GM12878 (cell line): ENCODE measurements at regions not wholly inside any gene's neighbourhood (a gene's known extent, or its start where the extent isn't known, plus 50 kb on each side); places are given as distances from the start of the nearest gene placed in this dataset.

ENCODE experiments used
- BCLAF1 ChIP-seq: fragments of 450-650 bp; IDR thresholded peaks from 2 replicates; pipeline ENCODE4 v1.6.1; 2017; ENCODE audit warnings: antibody characterized with exemption, mild to moderate bottlenecking, moderate library complexity
- CREB1 ChIP-seq: IDR thresholded peaks from 2 replicates; pipeline ENCODE4 v1.6.1; 2012; ENCODE audit warnings: low read depth, mild to moderate bottlenecking, inconsistent platforms
- FOXM1 ChIP-seq: IDR thresholded peaks from 2 replicates; pipeline ENCODE4 v1.6.1; 2012; ENCODE audit warnings: low read depth, mild to moderate bottlenecking, inconsistent platforms, low read length, moderate library complexity
- POLR2A ChIP-seq: IDR thresholded peaks from 2 replicates; pipeline ENCODE4 v1.6.1; 2011; ENCODE audit warnings: low read depth, mild to moderate bottlenecking, low read length
- POLR2AphosphoS5 ChIP-seq: IDR thresholded peaks from 2 replicates; pipeline ENCODE4 v1.6.1; 2011; ENCODE audit warnings: mild to moderate bottlenecking, low read length, inconsistent platforms
- RAD21 ChIP-seq: IDR thresholded peaks from 2 replicates; pipeline ENCODE4 v1.6.1; 2011; ENCODE audit warnings: mild to moderate bottlenecking, low read depth, low read length, moderate library complexity; ENCODE audit not compliant: insufficient read depth
- SP1 ChIP-seq: IDR thresholded peaks from one replicate; pipeline ENCODE4 v1.6.1; 2011; ENCODE audit warnings: low read depth, low read length
- SREBF2 ChIP-seq: IDR thresholded peaks from 2 replicates; pipeline ENCODE4 v1.6.1; 2012; ENCODE audit warnings: mild to moderate bottlenecking, low read length
- SRF ChIP-seq, 2 experiments: IDR thresholded peaks; 2 replicates each; pipeline ENCODE4 v1.6.1; 2011; ENCODE audit warnings: low read depth in 2 of 2, low read length in 2 of 2, mild to moderate bottlenecking in 1 of 2, moderate library complexity in 1 of 2
- ZBTB11 ChIP-seq: fragments of 450-650 bp; formaldehyde crosslinking; IDR thresholded peaks from 2 replicates; pipeline ENCODE4 v1.5.0; 2022; ENCODE audit warnings: mild to moderate bottlenecking, missing genetic modification characterization
- ZNF274 ChIP-seq: IDR thresholded peaks from one replicate; pipeline ENCODE4 v1.8.0; 2011; ENCODE audit not compliant: insufficient read length, insufficient read depth
- TF ChIP-seq, protein P1 (sequence below), 3 experiments: IDR thresholded peaks in 2 of 3; conservative IDR thresholded peaks in 1 of 3; 2 replicates each; pipeline ENCODE4 v1.5.1; 2011; ENCODE audit warnings: low read depth in 3 of 3, low read length in 3 of 3, mild to moderate bottlenecking in 3 of 3, control low read depth in 2 of 3, moderate library complexity in 2 of 3, inconsistent platforms in 1 of 3, mixed read lengths in 1 of 3; ENCODE audit not compliant: control insufficient read depth in 2 of 3, insufficient read depth in 1 of 3; ENCODE audit errors: extremely low read depth in 1 of 3

DNA sequence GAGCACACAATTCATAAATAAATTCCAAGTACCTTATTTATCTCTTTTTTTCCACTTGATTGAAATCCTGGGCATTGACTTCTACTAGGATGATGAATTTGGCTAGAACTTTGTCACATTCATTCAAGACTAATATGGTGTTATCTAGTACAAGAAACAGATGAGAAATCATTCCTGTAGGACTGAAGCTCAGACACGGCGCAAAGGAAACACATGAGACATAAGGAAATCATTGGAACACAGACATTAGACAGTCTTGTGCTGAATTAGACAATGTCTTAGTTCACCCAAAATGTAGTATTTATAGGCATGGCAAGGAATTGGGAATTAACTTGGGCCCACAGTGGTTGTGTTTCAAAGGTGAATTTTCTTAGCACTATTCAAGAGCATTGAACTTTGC lies 305.7 kb downstream of the SETD4 start:
- TF ChIP-seq POLR2AphosphoS5, result no peak
- no peak for TF ChIP-seq SRF (IDR thresholded peaks at IDR 0.05; ENCODE audit: low read depth in 2 of 2, low read length in 2 of 2)
- no peak for TF ChIP-seq ZNF274
- no peak for TF ChIP-seq CREB1
- no peak for TF ChIP-seq RAD21
- TF ChIP-seq SP1, result no peak
- TF ChIP-seq SREBF2, result no peak
- TF ChIP-seq, protein P1, sequence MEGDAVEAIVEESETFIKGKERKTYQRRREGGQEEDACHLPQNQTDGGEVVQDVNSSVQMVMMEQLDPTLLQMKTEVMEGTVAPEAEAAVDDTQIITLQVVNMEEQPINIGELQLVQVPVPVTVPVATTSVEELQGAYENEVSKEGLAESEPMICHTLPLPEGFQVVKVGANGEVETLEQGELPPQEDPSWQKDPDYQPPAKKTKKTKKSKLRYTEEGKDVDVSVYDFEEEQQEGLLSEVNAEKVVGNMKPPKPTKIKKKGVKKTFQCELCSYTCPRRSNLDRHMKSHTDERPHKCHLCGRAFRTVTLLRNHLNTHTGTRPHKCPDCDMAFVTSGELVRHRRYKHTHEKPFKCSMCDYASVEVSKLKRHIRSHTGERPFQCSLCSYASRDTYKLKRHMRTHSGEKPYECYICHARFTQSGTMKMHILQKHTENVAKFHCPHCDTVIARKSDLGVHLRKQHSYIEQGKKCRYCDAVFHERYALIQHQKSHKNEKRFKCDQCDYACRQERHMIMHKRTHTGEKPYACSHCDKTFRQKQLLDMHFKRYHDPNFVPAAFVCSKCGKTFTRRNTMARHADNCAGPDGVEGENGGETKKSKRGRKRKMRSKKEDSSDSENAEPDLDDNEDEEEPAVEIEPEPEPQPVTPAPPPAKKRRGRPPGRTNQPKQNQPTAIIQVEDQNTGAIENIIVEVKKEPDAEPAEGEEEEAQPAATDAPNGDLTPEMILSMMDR (IDR thresholded peaks at IDR 0.05 in 2 of 3, conservative IDR thresholded peaks at IDR 0.05 in 1 of 3; ENCODE audit: control insufficient read depth in 2 of 3, extremely low read depth in 1 of 3, insufficient read depth in 1 of 3, low read depth in 3 of 3, low read length in 3 of 3), result no peak
- no peak for TF ChIP-seq POLR2A
- no peak for TF ChIP-seq BCLAF1
- no peak for TF ChIP-seq FOXM1
- no peak for TF ChIP-seq ZBTB11 (CRISPR knock-in tag)
